Memory B cell (primary cell): ENCODE measurements at regions not wholly inside any gene's neighbourhood (a gene's known extent, or its start where the extent isn't known, plus 50 kb on each side); places are given as distances from the start of the nearest gene placed in this dataset.

Source experiments
- ATAC-seq: fragments of 150-1000 bp; cut with Tn5 transposase; 2 replicates; pipeline ENCODE4 v1.10.0; 2021; ENCODE audit warnings: low read depth, mild to moderate bottlenecking, moderate library complexity
- DNase-seq, 2 donors: peaks; one replicate each; pipeline ENCODE4 v3.0.0; 2022; ENCODE audit warnings: low spot score in 2 of 2
- H3K27ac Mint-ChIP-seq: one replicate; pipeline ENCODE4 v1.8.0; 2022; ENCODE audit warnings: mild to moderate bottlenecking, moderate library complexity, mixed read lengths
- H3K27me3 Mint-ChIP-seq: one replicate; pipeline ENCODE4 v1.8.0; 2022; ENCODE audit warnings: mixed read lengths
- H3K36me3 Mint-ChIP-seq: one replicate; pipeline ENCODE4 v1.8.0; 2022; ENCODE audit warnings: mild to moderate bottlenecking, mixed read lengths
- H3K4me1 Mint-ChIP-seq: one replicate; pipeline ENCODE4 v1.8.0; 2022; ENCODE audit warnings: mixed read lengths
- H3K4me3 Mint-ChIP-seq: one replicate; pipeline ENCODE4 v1.8.0; 2022; ENCODE audit warnings: mild to moderate bottlenecking, moderate library complexity, mixed read lengths
- H3K9me3 Mint-ChIP-seq: one replicate; pipeline ENCODE4 v1.8.0; 2022; ENCODE audit warnings: mixed read lengths

GRCh38 chr1:112196731-112197130 lies 199.3 kb upstream of the CTTNBP2NL start:
- Mint-ChIP-seq H3K36me3 (peaks cover 2% of the 10 kb centered on the region), H3K27ac (no peak overlapping the region), H3K27me3 (peaks cover 1% of the 10 kb centered on the region), H3K4me3 (no peak overlapping the region), H3K9me3 (peaks cover 7% of the 10 kb centered on the region), H3K4me1 (no peaks in the 10 kb centered on the region)
- DNase-seq (no peak), ATAC-seq (no peak)

- no peak for DNase-seq
- ATAC-seq: no peak
- Mint-ChIP-seq H3K27ac (no peak overlapping the region), H3K9me3 (peaks cover 7% of the 10 kb centered on the region), H3K4me3 (no peak overlapping the region), H3K36me3 (peaks cover 2% of the 10 kb centered on the region), H3K27me3 (peaks cover 26% of the 10 kb centered on the region), H3K4me1 (peaks cover 2% of the 10 kb centered on the region)
These were observed 186.5 kb upstream of the CTTNBP2NL start for GRCh38 chr1:112209493-112209892.

GRCh38 chr1:112219267-112219666 lies 176.7 kb upstream of the CTTNBP2NL start:
- no peaks in the 10 kb centered on the region for H3K4me1 Mint-ChIP-seq
- no peak overlapping the region for H3K27ac Mint-ChIP-seq
- H3K4me3 Mint-ChIP-seq: no peak overlapping the region
- peaks cover 20% of the 10 kb centered on the region for H3K27me3 Mint-ChIP-seq
- DNase-seq (no peak), ATAC-seq (no peak)
- peaks cover 2% of the 10 kb centered on the region for H3K9me3 Mint-ChIP-seq
- no peaks in the 10 kb centered on the region for H3K36me3 Mint-ChIP-seq

GRCh38 chr1:112230232-112230631 lies 165.8 kb upstream of the CTTNBP2NL start:
- Mint-ChIP-seq H3K36me3 (peaks cover 2% of the 10 kb centered on the region), H3K4me1 (no peaks in the 10 kb centered on the region), H3K27ac (no peak overlapping the region), H3K9me3 (peaks cover 13% of the 10 kb centered on the region), H3K4me3 (no peak overlapping the region), H3K27me3 (peaks cover 6% of the 10 kb centered on the region)
- ATAC-seq (no peak), DNase-seq (no peak)

GRCh38 chr1:112231331-112231730 lies 164.7 kb upstream of the CTTNBP2NL start:
- ATAC-seq: no peak
- DNase-seq: no peak
- Mint-ChIP-seq H3K4me3 (no peak overlapping the region), H3K4me1 (no peaks in the 10 kb centered on the region), H3K27ac (no peak overlapping the region), H3K9me3 (peaks cover 15% of the 10 kb centered on the region), H3K36me3 (peaks cover 2% of the 10 kb centered on the region), H3K27me3 (peaks cover 6% of the 10 kb centered on the region)

GRCh38 chr1:112232848-112233247 lies 163.2 kb upstream of the CTTNBP2NL start:
- Mint-ChIP-seq H3K27ac (no peak overlapping the region), H3K36me3 (no peaks in the 10 kb centered on the region), H3K4me3 (no peak overlapping the region), H3K27me3 (peaks cover 8% of the 10 kb centered on the region), H3K9me3 (peaks cover 12% of the 10 kb centered on the region), H3K4me1 (no peaks in the 10 kb centered on the region)
- DNase-seq (no peak), ATAC-seq (no peak)

- H3K36me3 Mint-ChIP-seq: no peaks in the 10 kb centered on the region
- H3K27ac Mint-ChIP-seq: no peak overlapping the region
- peaks cover 3% of the 10 kb centered on the region for H3K9me3 Mint-ChIP-seq
- no peaks in the 10 kb centered on the region for H3K4me1 Mint-ChIP-seq
- ATAC-seq (no peak), DNase-seq (no peak)
- peaks cover 17% of the 10 kb centered on the region for H3K27me3 Mint-ChIP-seq
- no peak overlapping the region for H3K4me3 Mint-ChIP-seq
These were observed 161.3 kb upstream of the CTTNBP2NL start for GRCh38 chr1:112234710-112235109.

- Mint-ChIP-seq H3K9me3 (peaks cover 3% of the 10 kb centered on the region), H3K36me3 (no peaks in the 10 kb centered on the region), H3K27me3 (peaks cover 22% of the 10 kb centered on the region), H3K27ac (no peak overlapping the region), H3K4me1 (no peaks in the 10 kb centered on the region), H3K4me3 (no peak overlapping the region)
- ATAC-seq (no peak), DNase-seq (no peak)
These were observed 157.9 kb upstream of the CTTNBP2NL start for GRCh38 chr1:112237983-112238545.

GRCh38 chr1:112239683-112240330 lies 156.2 kb upstream of the CTTNBP2NL start:
- Mint-ChIP-seq H3K36me3 (no peaks in the 10 kb centered on the region), H3K27me3 (peaks cover 19% of the 10 kb centered on the region), H3K4me1 (no peaks in the 10 kb centered on the region), H3K9me3 (peaks cover 3% of the 10 kb centered on the region), H3K4me3 (no peak overlapping the region), H3K27ac (no peak overlapping the region)
- no peak for DNase-seq
- no peak for ATAC-seq

- H3K27ac Mint-ChIP-seq: no peak overlapping the region
- DNase-seq (no peak), ATAC-seq (no peak)
- H3K9me3 Mint-ChIP-seq: peaks cover 1% of the 10 kb centered on the region
- peaks cover 17% of the 10 kb centered on the region for H3K27me3 Mint-ChIP-seq
- H3K4me3 Mint-ChIP-seq: no peak overlapping the region
- no peaks in the 10 kb centered on the region for H3K36me3 Mint-ChIP-seq
- no peaks in the 10 kb centered on the region for H3K4me1 Mint-ChIP-seq
These were observed 153.5 kb upstream of the CTTNBP2NL start for GRCh38 chr1:112242470-112242869.

GRCh38 chr1:112244131-112244530 lies 151.9 kb upstream of the CTTNBP2NL start:
- Mint-ChIP-seq H3K27ac (no peak overlapping the region), H3K4me3 (no peak overlapping the region), H3K9me3 (no peaks in the 10 kb centered on the region)

GRCh38 chr1:112245114-112245513 lies 150.9 kb upstream of the CTTNBP2NL start:
- no peak for ATAC-seq
- H3K4me1 Mint-ChIP-seq: no peaks in the 10 kb centered on the region
- H3K27ac Mint-ChIP-seq: no peak overlapping the region
- H3K4me3 Mint-ChIP-seq: no peak overlapping the region
- H3K27me3 Mint-ChIP-seq: peaks cover 8% of the 10 kb centered on the region
- no peaks in the 10 kb centered on the region for H3K9me3 Mint-ChIP-seq
- H3K36me3 Mint-ChIP-seq: no peaks in the 10 kb centered on the region
- DNase-seq: no peak

More at GRCh38 chr1:112244131-112244530, 151.9 kb upstream of the CTTNBP2NL start:
- ATAC-seq (no peak), DNase-seq (no peak)
- H3K36me3 Mint-ChIP-seq: no peaks in the 10 kb centered on the region
- no peaks in the 10 kb centered on the region for H3K4me1 Mint-ChIP-seq
- peaks cover 10% of the 10 kb centered on the region for H3K27me3 Mint-ChIP-seq

GRCh38 chr1:112247036-112247597 lies 148.9 kb upstream of the CTTNBP2NL start:
- Mint-ChIP-seq H3K4me3 (no peak overlapping the region), H3K36me3 (no peaks in the 10 kb centered on the region), H3K9me3 (no peaks in the 10 kb centered on the region), H3K27ac (no peak overlapping the region), H3K4me1 (no peaks in the 10 kb centered on the region), H3K27me3 (peaks cover 7% of the 10 kb centered on the region)
- ATAC-seq (no peak), DNase-seq (no peak)

- H3K4me3 Mint-ChIP-seq: no peak overlapping the region
- H3K4me1 Mint-ChIP-seq: no peaks in the 10 kb centered on the region
- H3K27me3 Mint-ChIP-seq: peaks cover 7% of the 10 kb centered on the region
- no peak for ATAC-seq
- no peak overlapping the region for H3K27ac Mint-ChIP-seq
- no peaks in the 10 kb centered on the region for H3K9me3 Mint-ChIP-seq
- DNase-seq: no peak
- H3K36me3 Mint-ChIP-seq: no peaks in the 10 kb centered on the region
These were observed 148.1 kb upstream of the CTTNBP2NL start for GRCh38 chr1:112247961-112248360.

GRCh38 chr1:112250892-112251291 lies 145.1 kb upstream of the CTTNBP2NL start:
- H3K36me3 Mint-ChIP-seq: no peaks in the 10 kb centered on the region
- H3K4me3 Mint-ChIP-seq: no peak overlapping the region
- no peak for DNase-seq
- peaks cover 14% of the 10 kb centered on the region for H3K27me3 Mint-ChIP-seq
- H3K27ac Mint-ChIP-seq: no peak overlapping the region
- H3K9me3 Mint-ChIP-seq: no peaks in the 10 kb centered on the region
- H3K4me1 Mint-ChIP-seq: no peaks in the 10 kb centered on the region
- ATAC-seq: no peak
